Neural cell (in vitro differentiated cells): ENCODE measurements at regions not wholly inside any gene's neighbourhood (a gene's known extent, or its start where the extent isn't known, plus 50 kb on each side); places are given as distances from the start of the nearest gene placed in this dataset.

Source experiments
- H2AFZ ChIP-seq: fragments of 200-600, 300-800 bp; sonication (generic), shearing (Covaris generic); 2 replicates; pipeline ENCODE4 v1.6.0; 2014; ENCODE audit warnings: low read depth, mild to moderate bottlenecking, antibody characterized with exemption, low read length, moderate library complexity
- H3F3A ChIP-seq: fragments of 200-600 bp; shearing (Covaris generic); 2 replicates; pipeline ENCODE4 v1.6.1; 2016; ENCODE audit warnings: mild to moderate bottlenecking, moderate library complexity, mixed read lengths, antibody characterized with exemption, low read length; ENCODE audit not compliant: insufficient read depth, poor library complexity, severe bottlenecking
- H3K27ac ChIP-seq: fragments of 200-600, 300-800 bp; sonication (generic), shearing (Covaris generic); 2 replicates; pipeline ENCODE4 v1.5.1; 2014; ENCODE audit warnings: mild to moderate bottlenecking, low read length, moderate library complexity
- H3K27me3 ChIP-seq: fragments of 300-800, 200-600 bp; sonication (generic), shearing (Covaris generic); 2 replicates; pipeline ENCODE4 v1.6.0; 2014; ENCODE audit warnings: mild to moderate bottlenecking, low read depth, low read length, moderate library complexity; ENCODE audit not compliant: insufficient read depth
- H3K36me3 ChIP-seq: fragments of 300-800, 200-600 bp; sonication (generic), shearing (Covaris generic); 2 replicates; pipeline ENCODE4 v1.5.1; 2014; ENCODE audit warnings: mild to moderate bottlenecking, antibody characterized with exemption, low read length, moderate library complexity; ENCODE audit not compliant: insufficient read depth
- H3K4me2 ChIP-seq: fragments of 300-800, 200-600 bp; sonication (generic), shearing (Covaris generic); 2 replicates; pipeline ENCODE4 v1.6.0; 2014; ENCODE audit warnings: mild to moderate bottlenecking, low read length
- H3K4me3 ChIP-seq: fragments of 300-800, 200-600 bp; sonication (generic), shearing (Covaris generic); 2 replicates; pipeline ENCODE4 v1.5.1; 2014; ENCODE audit warnings: mild to moderate bottlenecking, low read length, moderate library complexity
- H3K79me2 ChIP-seq: fragments of 200-600 bp; shearing (Covaris generic); replicated peaks from 2 replicates; pipeline ENCODE4 v1.6.0; 2014; ENCODE audit warnings: mild to moderate bottlenecking, low read length, moderate library complexity; ENCODE audit not compliant: insufficient read depth
- H3K9ac ChIP-seq: fragments of 300-800, 200-600 bp; sonication (generic), shearing (Covaris generic); 2 replicates; pipeline ENCODE4 v1.6.1; 2016; ENCODE audit warnings: mild to moderate bottlenecking, low read length, mixed read lengths
- H3K9me2 ChIP-seq: fragments of 200-600 bp; shearing (Covaris generic); 2 replicates; pipeline ENCODE4 v1.6.1; 2016; ENCODE audit warnings: mild to moderate bottlenecking, low read length, mixed read lengths; ENCODE audit not compliant: insufficient read depth
- H3K9me3 ChIP-seq: fragments of 200-600, 300-800 bp; sonication (generic), shearing (Covaris generic); 2 replicates; pipeline ENCODE4 v1.6.1; 2016; ENCODE audit warnings: mild to moderate bottlenecking, mixed run types, low read length, moderate library complexity, mixed read lengths
- H4K20me1 ChIP-seq: fragments of 200-600 bp; shearing (Covaris generic); 2 replicates; pipeline ENCODE4 v1.6.1; 2016; ENCODE audit warnings: mild to moderate bottlenecking, mixed run types; ENCODE audit not compliant: insufficient read depth
- CTCF ChIP-seq: fragments of 450-650 bp; IDR thresholded peaks from 2 replicates; pipeline ENCODE4 v1.5.1; 2014; ENCODE audit warnings: antibody characterized with exemption, mild to moderate bottlenecking, moderate library complexity; ENCODE audit not compliant: poor library complexity, severe bottlenecking
- EP300 ChIP-seq: fragments of 450-650 bp; conservative IDR thresholded peaks from 2 replicates; pipeline ENCODE4 v1.6.1; 2014; ENCODE audit warnings: antibody characterized with exemption, mild to moderate bottlenecking, moderate library complexity; ENCODE audit not compliant: poor library complexity, severe bottlenecking
- EZH2 ChIP-seq: fragments of 200-600, 300-800 bp; shearing (Covaris generic), sonication (generic); IDR thresholded peaks from 2 replicates; pipeline ENCODE4 v1.6.1; 2014; ENCODE audit warnings: antibody characterized with exemption, low read length, borderline replicate concordance, mild to moderate bottlenecking; ENCODE audit not compliant: insufficient read depth, poor library complexity, severe bottlenecking
- MXI1 ChIP-seq: fragments of 450-650 bp; conservative IDR thresholded peaks from 2 replicates; pipeline ENCODE4 v1.6.1; 2014; ENCODE audit warnings: antibody characterized with exemption, mild to moderate bottlenecking; ENCODE audit not compliant: poor library complexity, severe bottlenecking
- POLR2AphosphoS5 ChIP-seq: IDR thresholded peaks from 2 replicates; pipeline ENCODE4 v1.6.1; 2012
- RAD21 ChIP-seq: fragments of 450-650 bp; conservative IDR thresholded peaks from 2 replicates; pipeline ENCODE4 v1.6.1; 2014; ENCODE audit warnings: antibody characterized with exemption, mild to moderate bottlenecking, moderate library complexity
- REST ChIP-seq: IDR thresholded peaks from 2 replicates; pipeline ENCODE4 v1.6.1; 2012; ENCODE audit warnings: borderline replicate concordance
- SMC3 ChIP-seq: fragments of 450-650 bp; conservative IDR thresholded peaks from 2 replicates; pipeline ENCODE4 v1.6.1; 2014; ENCODE audit warnings: antibody characterized with exemption, mild to moderate bottlenecking, moderate library complexity; ENCODE audit not compliant: poor library complexity
- TAF1 ChIP-seq: IDR thresholded peaks from 2 replicates; pipeline ENCODE4 v1.6.1; 2012; ENCODE audit warnings: low read depth

- TF ChIP-seq CTCF, result no peak
These were observed 125.2 kb downstream of the EDN3 start (continued) for GRCh38 chr20:59425572-59425971.

- Histone ChIP-seq H3K9me2 (no peaks in the 10 kb centered on the region), H3K9ac (no peak overlapping the region), H3K4me3 (no peak overlapping the region), H3F3A (no peaks in the 10 kb centered on the region), H3K79me2 (no peaks in the 10 kb centered on the region), H3K27me3 (no peaks in the 10 kb centered on the region), H4K20me1 (no peaks in the 10 kb centered on the region), H3K4me2 (no peak overlapping the region), H3K36me3 (no peaks in the 10 kb centered on the region), H2AFZ (no peak overlapping the region), H3K9me3 (no peaks in the 10 kb centered on the region), H3K27ac (no peak overlapping the region)
- TF ChIP-seq EP300, result no peak
These were observed 127.6 kb downstream of the EDN3 start for GRCh38 chr20:59428006-59428405.

- Histone ChIP-seq H3F3A (no peaks in the 10 kb centered on the region), H3K9me3 (no peaks in the 10 kb centered on the region), H3K4me2 (no peak overlapping the region), H3K9ac (no peak overlapping the region), H2AFZ (no peak overlapping the region), H3K4me3 (no peak overlapping the region), H3K79me2 (no peaks in the 10 kb centered on the region), H3K36me3 (no peaks in the 10 kb centered on the region), H3K27me3 (no peaks in the 10 kb centered on the region), H4K20me1 (no peaks in the 10 kb centered on the region), H3K27ac (no peak overlapping the region), H3K9me2 (no peaks in the 10 kb centered on the region)
- TF ChIP-seq MXI1 (no peak), SMC3 (no peak), REST (no peak), EP300 (no peak), EZH2 (no peak), CTCF (no peak), RAD21 (no peak), POLR2AphosphoS5 (no peak), TAF1 (no peak)
These were observed 128.2 kb downstream of the EDN3 start for GRCh38 chr20:59428441-59429205.
